H9 (cell line): ENCODE measurements at regions not wholly inside any gene's neighbourhood (a gene's known extent, or its start where the extent isn't known, plus 50 kb on each side); places are given as distances from the start of the nearest gene placed in this dataset.

Experiments
- DNase-seq: peaks from one replicate; pipeline ENCODE4 v3.0.0-alpha.2; 2017
- H2AFZ ChIP-seq: one replicate; pipeline ENCODE4 v1.6.1; 2013; ENCODE audit warnings: mild to moderate bottlenecking, low read length, control low read depth, moderate library complexity
- H2AK5ac ChIP-seq: 2 replicates; pipeline ENCODE4 v1.6.1; 2013; ENCODE audit warnings: low read length, control low read depth, mixed read lengths; ENCODE audit not compliant: insufficient read length
- H2BK120ac ChIP-seq: one replicate; pipeline ENCODE4 v1.6.1; 2013; ENCODE audit warnings: low read depth, mild to moderate bottlenecking, low read length, control low read depth, inconsistent platforms; ENCODE audit not compliant: poor library complexity, severe bottlenecking
- H2BK12ac ChIP-seq: 2 replicates; pipeline ENCODE4 v1.6.1; 2013; ENCODE audit warnings: low read length, control low read depth, mixed read lengths, low read depth; ENCODE audit not compliant: insufficient read length
- H2BK15ac ChIP-seq: 2 replicates; pipeline ENCODE4 v1.6.1; 2013; ENCODE audit warnings: low read depth, low read length, control low read depth
- H2BK20ac ChIP-seq: one replicate; pipeline ENCODE4 v1.6.1; 2013; ENCODE audit warnings: low read depth, mild to moderate bottlenecking, low read length, control low read depth, inconsistent platforms; ENCODE audit not compliant: poor library complexity, severe bottlenecking
- H2BK5ac ChIP-seq: 2 replicates; pipeline ENCODE4 v1.6.1; 2013; ENCODE audit warnings: low read length, control low read depth, mixed read lengths; ENCODE audit not compliant: insufficient read length
- H3K14ac ChIP-seq: 2 replicates; pipeline ENCODE4 v1.6.1; 2013; ENCODE audit warnings: low read length, control low read depth; ENCODE audit not compliant: insufficient read depth
- H3K18ac ChIP-seq: 2 replicates; pipeline ENCODE4 v1.6.1; 2013; ENCODE audit warnings: low read depth, mild to moderate bottlenecking, mixed read lengths, low read length, control low read depth; ENCODE audit not compliant: insufficient read length
- H3K23ac ChIP-seq: 2 replicates; pipeline ENCODE4 v1.6.1; 2013; ENCODE audit warnings: low read length, control low read depth, mixed read lengths, low read depth; ENCODE audit not compliant: insufficient read length
- H3K23me2 ChIP-seq: 2 replicates; pipeline ENCODE4 v1.6.1; 2013; ENCODE audit warnings: low read depth, mild to moderate bottlenecking, mixed read lengths, low read length, control low read depth; ENCODE audit not compliant: insufficient read length, poor library complexity, severe bottlenecking
- H3K27ac ChIP-seq: 2 replicates; pipeline ENCODE4 v1.5.1; 2013; ENCODE audit warnings: low read length, control low read depth, mixed read lengths, low read depth; ENCODE audit not compliant: insufficient read length
- H3K27me3 ChIP-seq: 2 replicates; pipeline ENCODE4 v1.6.1; 2013; ENCODE audit warnings: low read length, control low read depth, inconsistent platforms; ENCODE audit not compliant: insufficient read depth
- H3K4ac ChIP-seq: 2 replicates; pipeline ENCODE4 v1.6.1; 2013; ENCODE audit warnings: low read depth, mild to moderate bottlenecking, control low read depth, inconsistent platforms, low read length, moderate library complexity
- H3K4me1 ChIP-seq: 2 replicates; pipeline ENCODE4 v1.6.1; 2013; ENCODE audit warnings: low read length, control low read depth, inconsistent platforms; ENCODE audit not compliant: insufficient read depth
- H3K4me2 ChIP-seq: 2 replicates; pipeline ENCODE4 v1.6.1; 2013; ENCODE audit warnings: low read length, control low read depth, mixed read lengths; ENCODE audit not compliant: insufficient read length, insufficient read depth
- H3K56ac ChIP-seq: 2 replicates; pipeline ENCODE4 v1.6.1; 2013; ENCODE audit warnings: low read depth, mild to moderate bottlenecking, mixed read lengths, low read length, control low read depth; ENCODE audit not compliant: insufficient read length
- H3K79me1 ChIP-seq: 2 replicates; pipeline ENCODE4 v1.6.1; 2013; ENCODE audit warnings: low read depth, mild to moderate bottlenecking, moderate library complexity, low read length, control low read depth, inconsistent platforms; ENCODE audit not compliant: insufficient read depth, poor library complexity, severe bottlenecking
- H3K79me2 ChIP-seq: 2 replicates; pipeline ENCODE4 v1.6.1; 2013; ENCODE audit warnings: low read length, control low read depth, inconsistent platforms; ENCODE audit not compliant: insufficient read depth
- H3K9ac ChIP-seq: 2 replicates; pipeline ENCODE4 v1.6.1; 2013; ENCODE audit warnings: low read length, control low read depth, mixed read lengths; ENCODE audit not compliant: insufficient read length; ENCODE audit errors: extremely low read depth
- H3K9me3 ChIP-seq: one replicate; pipeline ENCODE4 v1.6.1; 2013; ENCODE audit warnings: low read depth, low read length, inconsistent platforms; ENCODE audit not compliant: control insufficient read depth
- H3T11ph ChIP-seq: one replicate; pipeline ENCODE4 v1.6.1; 2013; ENCODE audit warnings: mild to moderate bottlenecking, low read length, control low read depth, inconsistent platforms
- H4K20me1 ChIP-seq: one replicate; pipeline ENCODE4 v1.6.1; 2013; ENCODE audit not compliant: control insufficient read depth, insufficient read length, insufficient read depth
- H4K5ac ChIP-seq: 2 replicates; pipeline ENCODE4 v1.6.1; 2013; ENCODE audit warnings: low read depth, mild to moderate bottlenecking, mixed read lengths, low read length, control low read depth; ENCODE audit not compliant: insufficient read length
- H4K8ac ChIP-seq: replicated peaks from 2 replicates; pipeline ENCODE4 v1.6.1; 2013; ENCODE audit warnings: low read length, control low read depth, mixed read lengths, low read depth; ENCODE audit not compliant: insufficient read length
- H4K91ac ChIP-seq: 2 replicates; pipeline ENCODE4 v1.6.1; 2013; ENCODE audit warnings: low read depth, mild to moderate bottlenecking, moderate library complexity, mixed read lengths, low read length, control low read depth; ENCODE audit not compliant: insufficient read length
- H3K27ac Mint-ChIP-seq, 3 experiments: 2 replicates in 2 of 3; 3 replicates in 1 of 3; pipeline ENCODE4 v1.8.0; 2020 to 2021; ENCODE audit warnings: mixed read lengths in 3 of 3, mild to moderate bottlenecking in 1 of 3, moderate library complexity in 1 of 3
- H3K27me3 Mint-ChIP-seq: 2 replicates; pipeline ENCODE4 v1.8.0; 2021; ENCODE audit warnings: low read depth, mild to moderate bottlenecking, moderate library complexity, mixed read lengths
- H3K36me3 Mint-ChIP-seq, 3 experiments: 2 replicates in 2 of 3; 3 replicates in 1 of 3; pipeline ENCODE4 v1.8.0; 2020 to 2021; ENCODE audit warnings: low read depth in 3 of 3, mixed read lengths in 3 of 3; ENCODE audit not compliant: insufficient read depth in 1 of 3
- H3K4me1 Mint-ChIP-seq, 2 experiments: 2 replicates each; pipeline ENCODE4 v1.8.0; 2020; ENCODE audit warnings: mixed read lengths in 2 of 2
- H3K4me3 Mint-ChIP-seq, 2 experiments: 2 replicates in 1 of 2; 3 replicates in 1 of 2; pipeline ENCODE4 v1.8.0; 2020 to 2021; ENCODE audit warnings: mild to moderate bottlenecking in 2 of 2, mixed read lengths in 2 of 2, moderate library complexity in 1 of 2
- H3K9me3 Mint-ChIP-seq, 2 experiments: 2 replicates in 1 of 2; 3 replicates in 1 of 2; pipeline ENCODE4 v1.8.0; 2020; ENCODE audit warnings: mild to moderate bottlenecking in 2 of 2, mixed read lengths in 2 of 2, moderate library complexity in 1 of 2
- CTCF ChIP-seq: fragments of 200-600 bp; sonication (generic); conservative IDR thresholded peaks from 3 replicates; pipeline ENCODE4 v1.8.0; 2021; ENCODE audit warnings: antibody characterized with exemption, mild to moderate bottlenecking
- whole genome bisulfite sequencing: extraction: QIAGEN DNeasy Blood & Tissue Kit; methylation state at CpG from one replicate; pipeline ENCODE4 v1.1.7; 2013; ENCODE audit warnings: missing lambda C conversion rate, low lambda C conversion rate, mixed read lengths; ENCODE audit not compliant: insufficient read length; ENCODE audit errors: extremely low coverage; 5-methylcytosine and 5-hydroxymethylcytosine counted together

GRCh38 chr22:22085702-22086500 is 103.3 kb upstream of the TOP3B start:
- Histone ChIP-seq H3K27me3 (peaks cover 80% of the 10 kb centered on the region), H3K56ac (no peak overlapping the region), H2AFZ (no peak overlapping the region), H3K4ac (no peak overlapping the region), H2BK5ac (no peak overlapping the region), H3K79me1 (no peaks in the 10 kb centered on the region), H3K4me1 (no peaks in the 10 kb centered on the region), H4K91ac (no peak overlapping the region), H3K9ac (no peak overlapping the region), H3K9me3 (no peaks in the 10 kb centered on the region), H2AK5ac (no peak overlapping the region), H2BK20ac (no peak overlapping the region), H3T11ph (no peak overlapping the region), H4K8ac (no peak overlapping the region), H4K20me1 (no peaks in the 10 kb centered on the region), H2BK15ac (no peak overlapping the region), H3K79me2 (no peaks in the 10 kb centered on the region), H2BK120ac (no peak overlapping the region), H3K27ac (no peak overlapping the region), H3K14ac (no peak overlapping the region), H4K5ac (no peak overlapping the region), H2BK12ac (no peak overlapping the region), H3K23ac (no peak overlapping the region), H3K4me2 (no peak overlapping the region), H3K18ac (no peak overlapping the region), H3K23me2 (no peaks in the 10 kb centered on the region)
- no peaks in the 10 kb centered on the region for H3K9me3 Mint-ChIP-seq
- no peak for TF ChIP-seq CTCF
- H3K4me3 Mint-ChIP-seq: no peak overlapping the region
- no peak for DNase-seq
- no peaks in the 10 kb centered on the region for H3K4me1 Mint-ChIP-seq
- H3K27ac Mint-ChIP-seq: no peak overlapping the region
- peaks cover 100% of the 10 kb centered on the region for H3K27me3 Mint-ChIP-seq
- WGBS: no CpG with 5 or more reads among the region's 5 CpGs
- H3K36me3 Mint-ChIP-seq: no peaks in the 10 kb centered on the region
